Hepatocyte (in vitro differentiated cells): ENCODE measurements at regions not wholly inside any gene's neighbourhood (a gene's known extent, or its start where the extent isn't known, plus 50 kb on each side); places are given as distances from the start of the nearest gene placed in this dataset.

ENCODE experiments used
- DNase-seq: peaks from one replicate; pipeline ENCODE4 v3.0.0-alpha.2; 2016; ENCODE audit warnings: low spot score
- H2AFZ ChIP-seq: fragments of 200-600 bp; sonication (generic); 2 replicates; pipeline ENCODE4 v1.6.0; 2016; ENCODE audit warnings: antibody characterized with exemption, mild to moderate bottlenecking
- H3K27ac ChIP-seq: fragments of 200-600 bp; sonication (generic); 2 replicates; pipeline ENCODE4 v1.5.1; 2016; ENCODE audit warnings: mild to moderate bottlenecking
- H3K27me3 ChIP-seq: fragments of 200-600 bp; sonication (generic); 2 replicates; pipeline ENCODE4 v1.6.1; 2016
- H3K36me3 ChIP-seq: fragments of 200-600 bp; sonication (generic); replicated peaks from 2 replicates; pipeline ENCODE4 v1.5.1; 2016; ENCODE audit warnings: low read depth; ENCODE audit not compliant: insufficient read depth
- H3K4me1 ChIP-seq: fragments of 200-600 bp; sonication (generic); 2 replicates; pipeline ENCODE4 v1.5.1; 2016; ENCODE audit warnings: mild to moderate bottlenecking, moderate library complexity; ENCODE audit not compliant: insufficient read depth
- H3K4me2 ChIP-seq: fragments of 200-600 bp; sonication (generic); 2 replicates; pipeline ENCODE4 v1.6.0; 2016
- H3K4me3 ChIP-seq: fragments of 200-600 bp; sonication (generic); 2 replicates; pipeline ENCODE4 v1.5.1; 2016; ENCODE audit warnings: mild to moderate bottlenecking
- H3K79me2 ChIP-seq: fragments of 200-600 bp; sonication (generic); 2 replicates; pipeline ENCODE4 v1.6.0; 2017; ENCODE audit warnings: mild to moderate bottlenecking
- H3K9me2 ChIP-seq: fragments of 200-600 bp; sonication (generic); replicated peaks from 2 replicates; pipeline ENCODE4 v1.6.0; 2017; ENCODE audit warnings: mild to moderate bottlenecking; ENCODE audit not compliant: insufficient read depth
- H3K9me3 ChIP-seq: fragments of 200-600 bp; sonication (generic); 2 replicates; pipeline ENCODE4 v1.5.1; 2016; ENCODE audit warnings: low read depth, mild to moderate bottlenecking
- H4K20me1 ChIP-seq: fragments of 200-600 bp; sonication (generic); 2 replicates; pipeline ENCODE4 v1.6.0; 2016; ENCODE audit warnings: mild to moderate bottlenecking; ENCODE audit not compliant: insufficient read depth, poor library complexity, severe bottlenecking
- CTCF ChIP-seq: fragments of 200-600 bp; sonication (generic); IDR thresholded peaks from 2 replicates; pipeline ENCODE4 v1.5.1; 2016; ENCODE audit warnings: antibody characterized with exemption, mild to moderate bottlenecking; ENCODE audit not compliant: poor library complexity
- EZH2 ChIP-seq: fragments of 200-600 bp; sonication (generic); IDR thresholded peaks from 2 replicates; pipeline ENCODE4 v1.6.1; 2016; ENCODE audit warnings: antibody characterized with exemption, mild to moderate bottlenecking, borderline replicate concordance
- EZH2phosphoT487 ChIP-seq: fragments of 200-600 bp; sonication (generic); IDR thresholded peaks from one replicate; pipeline ENCODE4 v1.6.1; 2018; ENCODE audit warnings: antibody characterized with exemption, mild to moderate bottlenecking, low read depth, moderate library complexity; ENCODE audit not compliant: unreplicated experiment, severe bottlenecking
- WGBS: methylation state at CpG from one replicate; pipeline ENCODE4 v1.1.6; 2016; ENCODE audit warnings: low lambda C conversion rate; ENCODE audit errors: missing lambda C conversion rate; 5-methylcytosine and 5-hydroxymethylcytosine counted together

DNA sequence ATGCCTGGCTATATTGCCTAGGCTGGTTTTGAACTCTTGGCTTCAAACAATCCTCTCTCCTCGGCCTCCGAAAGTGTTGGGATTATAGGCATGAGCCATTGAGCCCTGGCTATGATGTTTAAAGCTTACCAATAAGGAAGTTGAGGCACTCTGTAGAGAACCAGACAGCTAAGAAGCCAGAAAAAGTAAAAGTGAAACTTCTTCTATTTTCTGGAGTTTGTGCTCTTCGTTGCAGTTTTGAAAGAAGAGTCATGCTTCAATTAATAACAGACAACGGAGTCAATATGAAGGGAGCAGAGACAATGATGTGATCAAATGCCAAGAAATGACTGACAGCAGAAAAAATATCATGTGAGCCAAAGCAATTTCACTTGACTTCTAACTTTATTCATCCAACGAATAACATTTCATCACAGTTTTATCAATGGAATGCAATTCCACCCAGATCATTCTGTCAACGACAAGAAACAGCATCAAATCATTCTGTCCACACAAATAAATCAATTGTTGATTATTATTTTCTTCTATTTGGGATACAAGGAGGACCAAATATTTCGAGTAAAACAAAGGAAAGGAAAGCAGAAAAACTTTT is 175.5 kb upstream of the CELF4 start:
- H4K20me1 ChIP-seq: no peaks in the 10 kb centered on the region
- no peak for DNase-seq
- no peaks in the 10 kb centered on the region for H3K27me3 ChIP-seq
- H2AFZ ChIP-seq: no peak overlapping the region
- no peaks in the 10 kb centered on the region for H3K9me2 ChIP-seq
- no peak overlapping the region for H3K4me3 ChIP-seq
- no peaks in the 10 kb centered on the region for H3K4me1 ChIP-seq
- no peak overlapping the region for H3K27ac ChIP-seq
- H3K9me3 ChIP-seq: no peaks in the 10 kb centered on the region
- H3K36me3 ChIP-seq: no peaks in the 10 kb centered on the region
- no peak for TF ChIP-seq CTCF
- no peak for TF ChIP-seq EZH2
- no peak for TF ChIP-seq EZH2phosphoT487
- 90% methylated on average over 7 of the region's 7 CpGs for WGBS
- H3K4me2 ChIP-seq: no peak overlapping the region
- no peaks in the 10 kb centered on the region for H3K79me2 ChIP-seq

DNA sequence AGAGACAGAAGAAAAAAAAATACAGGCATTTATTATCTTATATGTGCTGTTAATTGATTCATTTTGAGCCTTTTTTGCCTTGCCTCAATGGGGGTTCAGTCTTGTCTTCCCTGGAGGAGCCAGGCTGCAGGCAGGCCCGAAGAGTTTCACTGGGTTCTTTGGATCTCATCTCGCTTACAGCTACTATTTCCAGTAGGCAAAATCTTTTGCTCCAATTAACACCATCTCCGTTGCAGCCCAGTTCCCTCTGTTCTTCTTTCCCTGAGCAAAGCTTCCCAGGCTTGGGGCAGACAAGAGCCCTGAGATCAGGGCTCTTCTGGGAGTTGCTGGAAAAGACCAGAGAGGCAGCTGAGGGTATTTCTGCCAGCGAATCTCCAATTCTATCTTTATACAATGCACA is 168.8 kb upstream of the CELF4 start:
- Histone ChIP-seq H3K9me3 (no peaks in the 10 kb centered on the region), H3K4me3 (no peak overlapping the region), H3K27ac (no peak overlapping the region), H3K9me2 (no peaks in the 10 kb centered on the region), H3K4me1 (no peaks in the 10 kb centered on the region), H3K27me3 (no peaks in the 10 kb centered on the region), H3K4me2 (no peak overlapping the region), H4K20me1 (no peaks in the 10 kb centered on the region), H3K36me3 (no peaks in the 10 kb centered on the region), H3K79me2 (no peaks in the 10 kb centered on the region), H2AFZ (no peak overlapping the region)
- DNase-seq: no peak
- 88% methylated on average over 4 of the region's 4 CpGs for WGBS
- TF ChIP-seq CTCF (no peak), EZH2phosphoT487 (no peak), EZH2 (no peak)

DNA sequence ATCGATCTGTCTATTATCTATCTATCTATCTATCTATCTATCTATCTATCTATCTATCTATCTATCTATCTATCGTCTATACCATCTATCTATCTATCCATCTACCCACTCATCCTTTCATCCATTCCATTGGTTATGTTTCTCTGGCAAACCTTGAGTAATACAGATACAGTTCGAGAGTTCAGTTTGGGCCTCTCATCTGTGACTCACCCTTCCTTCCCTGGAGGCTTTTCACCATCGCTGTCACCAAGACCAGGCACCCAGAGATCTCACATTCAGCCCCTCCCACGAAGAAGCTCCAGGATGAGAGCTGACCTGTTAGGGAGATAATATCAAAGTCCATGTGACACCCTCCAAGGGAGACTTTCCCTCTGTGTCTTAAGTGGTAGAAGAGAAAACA is 164.1 kb upstream of the CELF4 start:
- WGBS: 73% methylated on average over 5 of the region's 5 CpGs
- H3K36me3 ChIP-seq: no peaks in the 10 kb centered on the region
- no peak for TF ChIP-seq CTCF
- TF ChIP-seq EZH2: no peak
- no peak for TF ChIP-seq EZH2phosphoT487
- H3K4me3 ChIP-seq: no peak overlapping the region
- no peak overlapping the region for H2AFZ ChIP-seq
- no peaks in the 10 kb centered on the region for H3K9me2 ChIP-seq
- H3K4me1 ChIP-seq: no peaks in the 10 kb centered on the region
- H3K4me2 ChIP-seq: no peak overlapping the region
- DNase-seq: no peak
- H3K27ac ChIP-seq: no peak overlapping the region
- no peaks in the 10 kb centered on the region for H3K79me2 ChIP-seq
- H4K20me1 ChIP-seq: no peaks in the 10 kb centered on the region
- no peaks in the 10 kb centered on the region for H3K9me3 ChIP-seq
- no peaks in the 10 kb centered on the region for H3K27me3 ChIP-seq

DNA sequence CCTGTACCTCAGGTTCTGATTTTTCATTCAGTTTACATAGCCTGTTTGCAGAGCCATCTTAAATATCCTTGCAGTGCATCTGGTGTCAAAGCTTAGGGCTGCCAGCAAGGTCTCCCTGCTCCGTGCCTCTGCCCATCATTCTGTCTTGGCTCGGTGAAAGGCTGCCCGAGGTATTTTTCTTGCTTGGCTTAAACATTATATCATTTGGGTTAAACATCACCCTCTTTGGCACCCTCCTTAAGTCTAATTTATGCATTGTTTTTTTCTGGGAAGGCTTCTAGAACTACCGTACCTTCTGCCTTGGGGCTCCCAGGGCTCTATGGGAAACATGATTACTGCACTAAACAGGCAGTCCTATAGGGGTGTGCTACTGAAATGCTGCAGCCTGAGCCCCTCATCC is 158.6 kb upstream of the CELF4 start:
- H4K20me1 ChIP-seq: no peaks in the 10 kb centered on the region
- no peaks in the 10 kb centered on the region for H3K9me2 ChIP-seq
- no peaks in the 10 kb centered on the region for H3K4me1 ChIP-seq
- no peaks in the 10 kb centered on the region for H3K79me2 ChIP-seq
- H3K27ac ChIP-seq: no peak overlapping the region
- DNase-seq: no peak
- no peaks in the 10 kb centered on the region for H3K36me3 ChIP-seq
- H3K4me2 ChIP-seq: no peak overlapping the region
- TF ChIP-seq EZH2phosphoT487: no peak
- no peak for TF ChIP-seq CTCF
- TF ChIP-seq EZH2: no peak
- no peaks in the 10 kb centered on the region for H3K9me3 ChIP-seq
- H3K4me3 ChIP-seq: no peak overlapping the region
- no peaks in the 10 kb centered on the region for H3K27me3 ChIP-seq
- WGBS: 92% methylated on average over 4 of the region's 4 CpGs
- no peak overlapping the region for H2AFZ ChIP-seq
